ENCODE measurements at regions not wholly inside any gene's neighbourhood (a gene's known extent, or its start where the extent isn't known, plus 50 kb on each side); places are given as distances from the start of the nearest gene placed in this dataset.

GRCh38 chr17:33697557-33697956 is 404.5 kb upstream of the ASIC2 start:
- CTCF ChIA-PET, result no interaction called here
- H3K18ac ChIP-seq (ENCODE audit: low read depth, low read length), result no peak overlapping the region
- no peak overlapping the region for H3K27ac ChIP-seq (ENCODE audit: insufficient read depth, low read length)
- H4K8ac ChIP-seq (ENCODE audit: low read depth in 2 of 2, low read length in 2 of 2), result no peak overlapping the region
- H3K79me1 ChIP-seq (ENCODE audit: low read depth in 1 of 2, low read length in 2 of 2), result no peaks in the 10 kb centered on the region
- H3K14ac ChIP-seq (replicated peaks; ENCODE audit: low read depth, low read length), result no peak overlapping the region
- H3K9me3 ChIP-seq (ENCODE audit: control insufficient read depth, insufficient read depth, low read length), result no peaks in the 10 kb centered on the region
- H3K56ac ChIP-seq (ENCODE audit: extremely low read depth, insufficient read depth, low read length), result no peak overlapping the region
- no peak overlapping the region for H2AFZ ChIP-seq (replicated peaks; ENCODE audit: low read length, poor library complexity)
- no peak overlapping the region for H4K91ac ChIP-seq (ENCODE audit: insufficient read depth, low read depth, low read length)
- no peak overlapping the region for H2BK20ac ChIP-seq (ENCODE audit: low read depth, low read length)
- no peak overlapping the region for H3K4me3 ChIP-seq (ENCODE audit: insufficient read depth, low read depth, low read length)
- POLR2A ChIA-PET (ENCODE audit: unreplicated experiment), result no interaction called here
- no peak overlapping the region for H3K4ac ChIP-seq (ENCODE audit: low read depth, low read length)
- in situ Hi-C loops (cut with MboI; ENCODE audit: low sequenced_read_pairs), result no loop called here
- no peak overlapping the region for H3K9ac ChIP-seq (ENCODE audit: low read depth, low read length)
- no peaks in the 10 kb centered on the region for H3K36me3 ChIP-seq (ENCODE audit: control insufficient read depth, insufficient read depth, low read length)
- dilution Hi-C loops (cut with HindIII; ENCODE audit: low sequenced_read_pairs, unreplicated experiment), result no loop called here
- ATAC-seq (ENCODE audit: low read depth) (no peak), DNase-seq (no peak)
- no peaks in the 10 kb centered on the region for H3K9me1 ChIP-seq (ENCODE audit: insufficient read depth, low read length)
- no peaks in the 10 kb centered on the region for H4K20me1 ChIP-seq (ENCODE audit: insufficient read depth, low read length)
- no peak overlapping the region for H3K23ac ChIP-seq (ENCODE audit: low read depth, low read length)
- no peak overlapping the region for H2AK5ac ChIP-seq (ENCODE audit: low read depth, low read length)
- H3K27me3 ChIP-seq (ENCODE audit: control insufficient read depth, insufficient read depth, low read length), result no peaks in the 10 kb centered on the region
- H2AK9ac ChIP-seq (replicated peaks; ENCODE audit: low read depth, low read length, poor library complexity), result no peak overlapping the region
- H3K4me1 ChIP-seq (ENCODE audit: control insufficient read depth, insufficient read depth, low read length), result no peaks in the 10 kb centered on the region
- H3K4me2 ChIP-seq (ENCODE audit: low read depth, low read length), result no peak overlapping the region
- WGBS, 2 experiments (ENCODE audit: extremely low coverage in 2 of 2, insufficient read length in 1 of 2), result no CpG with 5 or more reads among the region's 1 CpG
- TF ChIP-seq, protein P1, sequence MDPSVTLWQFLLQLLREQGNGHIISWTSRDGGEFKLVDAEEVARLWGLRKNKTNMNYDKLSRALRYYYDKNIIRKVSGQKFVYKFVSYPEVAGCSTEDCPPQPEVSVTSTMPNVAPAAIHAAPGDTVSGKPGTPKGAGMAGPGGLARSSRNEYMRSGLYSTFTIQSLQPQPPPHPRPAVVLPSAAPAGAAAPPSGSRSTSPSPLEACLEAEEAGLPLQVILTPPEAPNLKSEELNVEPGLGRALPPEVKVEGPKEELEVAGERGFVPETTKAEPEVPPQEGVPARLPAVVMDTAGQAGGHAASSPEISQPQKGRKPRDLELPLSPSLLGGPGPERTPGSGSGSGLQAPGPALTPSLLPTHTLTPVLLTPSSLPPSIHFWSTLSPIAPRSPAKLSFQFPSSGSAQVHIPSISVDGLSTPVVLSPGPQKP (IDR thresholded peaks at IDR 0.05; ENCODE audit: borderline replicate concordance, low read depth, low read length), result no peak
- H2BK15ac ChIP-seq (ENCODE audit: low read depth, low read length), result no peak overlapping the region
- no peak overlapping the region for H2BK5ac ChIP-seq (ENCODE audit: low read depth, low read length, poor library complexity, severe bottlenecking)
- BruUV-seq (replicated peaks), result no TSS peak
- H2BK120ac ChIP-seq (ENCODE audit: low read depth, low read length), result no peak overlapping the region
- H4K5ac ChIP-seq (ENCODE audit: low read depth, low read length), result no peak overlapping the region
- intact Hi-C loops (cut with micrococcal nuclease), result no loop called here

Data from IMR-90 (cell line).